Muscle of back (tissue), 3 donors: ENCODE measurements at regions not wholly inside any gene's neighbourhood (a gene's known extent, or its start where the extent isn't known, plus 50 kb on each side); places are given as distances from the start of the nearest gene placed in this dataset.

Experiments used
- DNase-seq, 3 donors: peaks; one replicate each; pipeline versions ENCODE4 v3.0.0 to v3.0.0-alpha.2; 2013

DNA sequence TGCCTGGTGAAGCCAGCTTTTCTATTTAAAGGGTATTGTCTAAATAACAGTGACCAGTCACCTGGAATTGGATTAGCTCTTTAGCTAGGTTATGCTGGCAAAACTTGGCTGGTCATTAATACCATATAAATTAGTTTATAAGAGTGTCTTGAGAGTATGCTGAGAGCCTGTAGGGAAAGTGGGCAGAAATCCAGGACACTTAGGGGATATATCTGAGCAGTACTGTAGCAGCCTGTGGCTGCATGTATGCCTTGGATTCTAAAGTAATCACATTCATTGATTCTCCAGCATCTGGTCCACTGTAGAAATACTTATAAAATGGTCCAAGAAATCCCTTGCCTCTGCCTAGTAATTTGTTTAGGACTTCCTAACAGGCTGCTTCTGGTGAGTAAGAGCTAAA lies 288.9 kb upstream of the DMAC1 start:
- no peak for DNase-seq

DNA sequence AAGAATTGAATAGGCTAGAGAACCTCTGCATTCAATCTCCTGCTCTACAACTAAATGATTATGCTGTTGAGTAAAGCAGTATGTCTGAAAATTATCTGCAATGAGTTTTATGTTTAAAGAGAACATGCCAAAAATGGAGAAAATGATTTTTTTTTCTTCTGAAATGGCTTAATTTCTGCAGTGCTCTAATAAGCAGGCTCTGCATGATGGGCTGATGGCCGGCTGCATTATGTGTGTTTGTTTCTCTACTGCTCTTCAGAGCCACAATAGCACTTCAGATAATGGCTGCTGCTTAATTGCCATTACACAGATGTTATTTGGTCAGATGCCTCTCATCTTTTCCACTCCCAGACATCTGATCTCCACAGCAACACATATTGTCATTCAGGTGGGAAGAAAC lies 286.4 kb upstream of the DMAC1 start:
- DNase-seq = no peak

DNA sequence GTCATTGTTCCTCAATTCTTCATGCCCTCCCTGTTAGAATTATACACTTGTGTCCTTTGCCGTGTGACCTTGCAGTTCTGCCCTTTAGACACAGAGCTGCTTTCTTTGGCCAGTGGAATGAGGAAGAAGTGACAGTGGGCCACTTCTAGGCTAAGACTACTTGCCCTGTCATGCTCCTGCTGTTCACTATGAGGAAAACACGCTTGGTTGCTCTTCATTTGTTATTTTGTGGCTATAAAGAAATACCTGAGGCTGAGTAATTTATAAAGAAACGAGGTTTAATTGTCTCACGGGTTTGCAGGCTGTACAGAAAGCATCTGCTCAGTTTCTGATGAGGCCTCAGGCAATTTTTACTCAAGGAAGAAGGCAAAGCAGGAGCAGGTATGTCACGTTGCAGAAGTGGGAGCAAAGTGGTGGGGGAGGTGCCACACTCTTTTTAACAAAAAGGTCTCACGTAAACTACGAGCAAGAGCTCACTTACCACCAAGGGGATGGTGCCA lies 279.1 kb upstream of the DMAC1 start:
- DNase-seq = no peak

DNA sequence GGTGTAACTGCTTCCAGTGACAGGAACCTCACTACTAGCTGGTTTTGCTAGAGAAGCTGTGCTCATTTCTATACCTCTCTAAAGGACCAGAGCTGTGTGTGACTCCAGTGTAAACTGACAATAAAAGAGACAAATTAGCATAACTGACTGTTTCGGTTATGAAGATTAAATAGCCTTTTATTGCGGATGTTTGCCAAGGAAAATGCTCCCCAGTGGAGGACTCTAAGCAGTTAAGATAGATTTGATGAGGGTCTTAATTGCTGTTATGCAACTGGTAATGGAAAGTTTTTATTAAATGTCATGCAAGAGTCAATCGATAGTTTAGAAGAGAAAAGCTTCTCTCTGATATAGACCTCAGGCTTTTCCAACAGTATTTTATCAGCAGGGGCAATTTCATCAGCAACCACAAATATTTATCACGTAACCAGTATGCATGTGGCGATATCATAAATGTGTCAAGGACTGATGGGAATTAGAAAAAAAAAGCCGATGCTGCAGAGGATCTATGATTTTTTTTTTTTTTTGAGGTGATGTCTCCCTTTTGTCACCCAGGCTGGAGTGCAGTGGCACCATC lies 275.2 kb upstream of the DMAC1 start:
- DNase-seq = no peak

DNA sequence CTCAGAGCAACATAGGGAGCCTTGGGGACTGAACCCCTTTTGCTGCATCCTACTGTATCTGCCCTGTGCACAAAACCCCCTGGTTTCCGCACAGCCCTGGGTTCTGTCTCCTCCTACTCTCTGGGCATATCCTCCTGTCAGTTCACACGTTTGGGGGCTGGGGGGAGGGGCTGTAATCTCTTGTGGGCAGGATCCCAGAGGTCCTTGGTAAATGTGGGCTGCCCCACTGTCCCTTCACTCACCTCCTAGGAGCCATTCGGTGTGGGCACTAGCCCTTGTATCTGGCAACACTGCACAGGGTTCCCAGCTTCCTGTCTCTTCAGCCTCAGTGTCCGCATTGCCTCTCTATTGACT lies 271.8 kb upstream of the DMAC1 start:
- no peak for DNase-seq

DNA sequence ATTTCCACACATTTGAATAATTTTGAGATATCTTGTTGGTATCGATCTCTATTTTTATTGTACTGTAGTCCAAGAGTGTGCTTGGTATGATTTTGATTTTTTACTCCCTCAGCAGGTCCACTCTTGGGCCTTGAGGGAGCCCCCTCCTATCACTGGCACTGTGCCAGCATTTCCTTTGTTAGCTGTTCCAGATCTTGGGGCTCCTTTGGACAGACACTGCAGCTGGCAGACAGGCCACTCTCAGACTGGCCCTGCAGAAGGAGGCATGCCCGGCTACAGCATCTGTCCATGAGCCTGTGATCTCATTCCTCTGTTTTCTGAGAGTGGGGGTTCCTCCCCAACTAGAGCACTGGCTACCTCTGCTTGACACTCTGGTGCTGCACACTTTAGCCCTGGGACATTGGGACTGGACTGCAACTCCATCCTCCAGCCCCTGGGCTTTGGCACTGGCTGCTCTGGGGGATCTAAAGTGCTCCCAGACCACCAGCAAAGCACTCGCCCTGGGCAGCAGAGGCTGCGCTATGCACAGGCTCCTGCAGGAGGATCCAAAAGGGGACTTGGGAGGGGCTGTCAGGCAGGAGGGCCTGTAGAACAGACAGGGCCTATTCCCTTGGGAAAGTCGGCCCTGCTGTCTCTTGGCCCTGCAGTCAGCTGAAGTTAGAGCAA lies 271.3 kb upstream of the DMAC1 start:
- no peak for DNase-seq

DNA sequence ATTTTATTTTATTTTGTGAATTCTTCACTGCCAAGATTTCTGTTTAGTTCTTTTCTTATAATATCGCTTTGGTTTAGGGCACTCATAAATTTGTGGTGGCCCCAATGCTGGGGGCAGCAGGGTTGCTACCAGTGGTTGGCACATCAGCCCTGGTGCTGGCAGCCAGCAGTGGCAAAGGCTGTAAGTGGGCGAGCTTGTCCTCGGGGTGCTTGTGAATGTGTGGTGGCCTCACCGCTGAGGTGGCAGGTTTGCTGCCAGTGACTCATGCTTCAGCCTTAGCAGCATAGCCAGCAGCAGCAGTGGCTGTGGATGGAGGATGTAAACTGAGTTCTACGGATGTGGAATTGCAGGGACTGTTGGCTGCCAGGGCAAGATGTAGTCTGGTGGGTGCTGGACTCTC lies 262.9 kb upstream of the DMAC1 start:
- DNase-seq = no peak

DNA sequence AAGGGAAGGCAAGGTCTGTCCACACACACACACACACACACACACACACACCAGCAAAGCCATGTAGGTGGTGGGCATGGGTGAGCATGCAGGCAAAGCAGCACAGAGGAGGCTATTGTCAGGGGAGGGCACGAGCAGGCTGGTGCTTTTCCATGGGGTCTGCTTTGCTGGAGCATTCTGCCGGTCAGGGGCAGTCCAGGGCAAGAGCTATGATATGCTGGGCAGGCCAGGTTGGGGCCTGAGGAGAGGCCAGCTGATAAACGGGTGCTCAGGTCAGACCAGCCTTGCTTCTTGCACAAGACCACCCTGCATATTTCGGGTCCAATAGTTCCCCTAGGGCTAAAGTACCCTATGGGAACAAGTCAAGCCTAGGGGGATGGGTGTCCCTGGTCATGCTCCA lies 253.9 kb upstream of the DMAC1 start:
- DNase-seq = no peak

DNA sequence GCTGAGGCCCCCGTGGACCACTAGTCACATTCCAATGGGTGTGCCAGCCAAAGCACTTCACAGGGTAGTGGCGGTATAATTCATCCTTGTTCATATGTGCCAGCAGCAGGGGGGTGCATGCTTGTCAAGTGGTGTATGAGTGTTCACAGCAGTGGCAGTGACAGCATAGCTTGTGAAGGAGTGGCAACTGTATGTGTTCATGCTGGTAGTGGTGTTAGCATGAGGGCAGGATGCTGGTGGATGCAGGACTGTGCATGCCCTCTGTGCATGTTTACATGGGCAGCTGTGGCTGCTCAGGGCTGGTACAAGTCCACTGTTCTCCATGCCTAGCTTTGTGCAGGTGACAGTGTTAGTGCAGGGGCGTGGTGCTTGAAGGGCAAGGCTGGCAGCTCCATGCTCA lies 253.4 kb upstream of the DMAC1 start:
- no peak for DNase-seq

DNA sequence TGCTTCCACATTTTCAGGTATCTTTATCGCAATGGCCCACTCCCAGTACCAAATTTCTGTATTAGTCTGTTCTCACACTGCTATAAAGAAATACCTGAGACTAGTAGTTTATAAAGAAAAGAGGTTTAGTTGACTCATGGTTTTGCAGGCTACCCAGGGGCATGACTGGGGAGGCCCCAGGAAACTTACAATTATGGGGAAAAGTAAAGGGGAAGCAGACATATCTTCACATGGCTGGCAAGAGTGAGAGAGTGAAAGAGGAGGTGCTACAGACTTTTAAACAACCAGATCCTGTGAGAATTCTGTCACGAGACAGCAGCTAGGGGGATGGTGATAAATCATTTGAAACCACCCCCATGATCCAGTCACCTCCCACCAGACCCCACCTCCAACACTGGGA lies 238.2 kb upstream of the DMAC1 start:
- no peak for DNase-seq

DNA sequence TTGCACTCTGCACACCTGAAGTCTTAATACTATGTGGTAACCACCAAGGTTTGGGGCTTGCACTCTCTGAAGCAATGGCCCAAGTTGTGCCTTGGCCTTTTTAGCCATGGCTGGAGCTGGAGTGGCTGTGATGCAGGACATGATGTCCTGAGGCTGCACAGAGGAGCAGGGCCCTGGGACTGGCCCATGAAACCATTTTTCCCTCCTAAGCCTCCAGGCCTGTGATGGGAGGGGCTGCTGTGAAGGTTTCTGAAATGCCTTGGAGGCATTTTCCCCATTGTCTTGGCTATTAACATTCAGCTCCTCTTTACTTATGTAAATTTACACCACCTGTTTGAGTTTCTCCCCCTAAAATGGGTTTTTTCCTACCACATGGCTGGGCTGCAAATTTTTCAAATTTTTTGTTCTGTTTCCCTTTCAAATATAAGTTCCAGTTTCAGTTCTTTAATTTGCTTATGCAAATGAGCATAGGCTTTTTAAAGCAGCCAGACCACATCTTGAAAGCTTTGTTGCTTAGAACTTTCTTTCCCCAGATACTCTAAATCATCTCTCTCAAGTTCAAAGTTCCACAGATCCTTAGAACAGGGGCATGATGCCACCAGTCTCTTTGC lies 237.4 kb upstream of the DMAC1 start:
- no peak for DNase-seq

DNA sequence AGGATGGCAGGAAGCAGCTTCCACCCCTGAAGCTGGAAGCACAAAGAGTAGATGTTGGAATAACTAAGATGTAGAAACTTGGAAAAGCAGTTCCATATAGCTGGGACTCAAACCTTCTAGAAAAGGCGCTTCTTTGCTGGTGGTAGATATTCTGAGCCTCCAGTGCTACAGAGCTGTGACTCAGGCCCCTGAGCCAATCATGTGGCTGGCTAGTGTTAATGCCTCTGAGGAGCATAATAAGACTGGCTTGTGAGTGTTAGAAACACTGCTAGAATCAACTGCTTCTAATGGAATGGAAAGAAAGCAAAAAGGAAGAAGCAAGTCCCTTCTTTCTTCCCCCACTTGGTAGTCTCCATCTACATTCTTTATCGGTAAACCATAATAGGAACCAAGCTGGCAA lies 234.2 kb upstream of the DMAC1 start:
- no peak for DNase-seq

DNA sequence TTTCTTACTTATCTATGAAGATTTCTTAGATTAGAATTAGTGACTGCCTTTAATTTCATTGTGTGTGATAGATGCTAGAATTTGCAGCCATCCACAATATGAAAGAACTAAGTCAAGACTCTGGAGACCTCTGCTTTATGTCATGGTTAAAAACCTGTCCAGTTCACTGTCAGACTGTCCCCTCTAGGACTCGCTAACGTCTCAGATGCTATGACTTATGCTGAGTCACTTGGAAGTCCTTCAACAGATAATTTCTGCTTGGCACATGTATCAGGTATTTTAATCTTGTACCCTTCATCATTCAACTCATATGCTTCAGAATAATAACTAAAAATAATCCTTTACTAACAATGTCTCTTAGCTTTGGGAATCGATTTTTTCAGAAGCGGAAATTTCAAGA lies 230.5 kb upstream of the DMAC1 start:
- DNase-seq = no peak

DNA sequence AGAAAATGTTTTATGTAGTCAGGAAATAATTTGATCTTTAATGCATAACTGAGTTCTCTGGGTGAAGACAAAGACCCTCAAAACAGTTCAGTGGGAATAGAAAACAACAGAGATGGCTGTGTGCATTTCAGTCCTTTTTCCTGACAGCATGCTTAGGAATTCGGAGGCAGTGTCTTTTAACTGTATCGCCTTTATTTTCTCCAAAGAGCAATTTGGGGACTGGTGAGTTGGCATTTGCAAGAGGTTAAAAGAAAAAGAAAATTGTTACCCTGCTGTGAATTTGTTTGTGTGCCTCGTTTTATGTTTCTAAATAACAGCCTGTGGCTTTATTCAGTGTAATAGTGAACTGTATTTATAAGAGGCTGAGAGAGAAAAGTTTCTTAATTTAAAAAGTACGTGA lies 227.8 kb upstream of the DMAC1 start:
- no peak for DNase-seq

DNA sequence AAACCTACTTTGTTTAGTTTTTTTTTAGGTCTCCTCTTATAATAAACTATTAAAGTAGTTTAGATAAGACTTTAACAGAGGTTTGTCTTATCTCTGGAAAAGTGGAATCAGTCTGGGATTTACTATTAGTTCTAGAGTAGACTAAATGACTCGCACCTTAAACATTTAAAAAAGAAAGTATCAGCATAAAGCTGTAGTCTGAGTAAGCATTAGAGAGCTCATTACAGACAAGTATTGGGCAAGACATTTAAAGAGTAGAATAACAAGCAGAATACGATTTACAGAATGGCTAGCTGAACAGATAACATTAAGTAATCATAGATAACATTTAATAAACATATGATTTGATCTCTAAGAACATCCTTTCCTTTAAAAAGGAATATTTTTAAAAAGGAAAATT lies 226.0 kb upstream of the DMAC1 start:
- DNase-seq = no peak

DNA sequence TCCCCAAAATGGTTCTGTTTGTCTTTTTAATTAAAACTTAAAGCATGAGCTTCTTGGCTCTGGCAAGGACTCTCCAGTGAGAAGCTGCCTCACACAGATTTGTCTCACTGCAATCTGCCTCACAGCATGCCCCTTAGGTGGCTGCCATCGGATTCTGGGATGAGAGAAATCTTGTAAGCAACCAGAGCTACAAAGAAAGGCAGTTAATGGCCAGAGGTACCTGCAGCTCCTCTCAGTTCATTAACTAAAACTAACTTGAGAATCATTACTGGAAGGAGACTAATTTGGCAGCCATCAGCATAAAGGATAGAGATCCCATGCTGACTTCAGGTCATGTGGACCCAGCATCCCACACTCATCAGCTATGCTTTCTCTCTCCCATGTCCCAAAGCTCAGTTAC lies 220.6 kb upstream of the DMAC1 start:
- no peak for DNase-seq

DNA sequence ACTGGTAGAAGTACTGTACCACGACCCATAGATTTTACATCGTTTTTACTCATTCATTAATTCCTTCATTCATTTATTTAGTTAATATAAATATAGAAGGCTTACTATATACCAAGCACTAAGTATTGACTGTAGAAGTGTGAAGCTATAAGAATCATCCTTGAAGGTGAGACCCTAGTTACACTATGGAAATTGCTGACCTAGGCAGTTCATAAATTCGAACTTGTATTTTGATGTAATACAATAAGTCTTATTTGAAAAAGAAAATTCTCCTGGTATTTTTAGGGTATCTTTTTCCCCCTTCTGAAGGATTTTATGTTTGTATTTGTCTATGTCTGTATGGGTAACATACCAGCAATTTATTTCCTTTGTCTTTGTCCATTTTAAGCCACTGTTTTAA lies 220.1 kb upstream of the DMAC1 start:
- DNase-seq = no peak

DNA sequence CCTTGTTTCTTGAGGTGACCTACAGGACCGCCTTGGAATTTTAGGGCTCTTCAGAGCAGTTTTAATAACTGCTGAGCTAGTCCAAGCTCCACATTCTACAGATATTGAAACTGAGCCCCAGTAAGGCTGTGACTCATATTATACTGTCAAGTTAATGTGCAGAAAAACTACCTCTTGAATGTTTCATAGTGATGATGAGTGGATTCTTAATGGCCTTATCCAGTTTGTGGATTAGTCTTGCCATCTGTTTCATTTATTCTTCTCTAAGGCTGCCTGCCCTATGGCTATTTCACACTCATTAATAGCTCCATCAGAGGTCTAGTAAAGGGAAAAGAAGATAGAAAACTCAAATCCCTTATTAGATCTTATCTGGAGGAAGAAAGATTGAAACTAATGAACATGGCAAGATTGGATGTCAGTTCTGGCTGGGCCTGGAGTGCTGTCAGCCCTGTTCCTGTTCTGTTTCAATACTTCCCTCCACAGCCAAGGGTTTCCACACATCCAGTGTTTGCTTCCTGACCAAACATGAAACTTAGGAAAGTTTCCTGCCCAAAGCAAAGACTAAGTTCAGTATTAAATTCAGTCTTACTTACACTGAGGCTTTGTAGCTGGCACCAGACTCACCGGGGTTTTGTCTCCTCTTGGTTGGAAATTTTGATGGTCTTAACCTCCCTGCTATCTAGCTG lies 215.6 kb upstream of the DMAC1 start:
- DNase-seq = no peak

DNA sequence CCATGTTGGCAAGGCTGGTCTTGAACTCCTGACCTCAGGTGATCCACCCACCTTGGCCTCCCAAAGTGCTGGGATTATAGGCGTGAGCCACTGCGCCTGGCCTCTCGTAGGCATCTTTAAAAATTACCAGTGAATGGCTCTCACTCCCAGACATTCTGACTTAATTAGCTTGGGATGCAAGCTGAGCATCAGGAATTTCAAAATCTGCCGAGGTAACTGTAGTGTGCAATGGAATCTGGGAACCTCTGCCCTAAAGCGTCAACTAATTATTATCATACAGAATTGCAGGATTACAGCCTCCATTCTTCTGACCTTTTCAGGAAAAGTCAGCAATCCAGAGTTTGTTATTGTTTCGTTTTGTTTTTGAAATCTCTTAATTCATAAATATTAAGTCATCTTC lies 213.4 kb upstream of the DMAC1 start:
- no peak for DNase-seq

DNA sequence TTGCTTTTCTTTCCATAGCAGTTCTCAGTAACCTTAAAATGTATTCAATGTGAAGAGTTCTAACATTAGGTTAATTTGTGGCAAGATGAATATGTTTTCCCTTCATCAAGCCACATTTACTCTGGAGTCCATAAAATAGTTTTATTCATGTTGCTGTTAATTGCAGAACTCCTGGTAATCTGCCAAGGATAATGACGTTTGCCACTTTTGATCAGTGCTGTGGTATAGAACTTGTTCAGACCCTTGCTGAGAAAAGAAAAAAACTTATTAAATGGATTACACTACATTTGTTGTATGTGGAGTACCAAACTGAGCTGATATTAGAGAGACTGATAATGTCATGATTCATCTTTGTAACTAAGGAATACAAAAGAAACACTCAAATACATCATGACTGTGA lies 212.4 kb upstream of the DMAC1 start:
- DNase-seq = peak in 1 of 3 donors; percentile 10

DNA sequence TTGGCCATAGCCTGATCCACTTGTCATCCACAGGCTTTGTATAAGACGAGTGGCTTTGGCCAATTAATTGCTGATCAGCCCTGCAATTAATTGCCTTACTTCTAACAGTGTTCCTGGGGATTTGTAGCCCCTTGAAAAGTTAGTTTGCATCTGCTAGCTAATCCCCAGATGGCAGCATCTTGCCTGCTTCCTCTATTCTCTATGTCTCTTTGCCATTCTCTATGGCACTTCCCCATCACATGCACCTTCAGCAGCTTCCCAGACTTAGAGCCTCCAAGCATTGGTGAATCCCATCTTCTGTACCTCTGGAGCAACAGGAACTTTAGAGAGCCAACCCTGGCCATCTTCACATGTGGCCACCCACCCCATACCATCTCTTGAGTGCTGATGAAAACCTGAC lies 197.0 kb upstream of the DMAC1 start:
- DNase-seq = no peak

DNA sequence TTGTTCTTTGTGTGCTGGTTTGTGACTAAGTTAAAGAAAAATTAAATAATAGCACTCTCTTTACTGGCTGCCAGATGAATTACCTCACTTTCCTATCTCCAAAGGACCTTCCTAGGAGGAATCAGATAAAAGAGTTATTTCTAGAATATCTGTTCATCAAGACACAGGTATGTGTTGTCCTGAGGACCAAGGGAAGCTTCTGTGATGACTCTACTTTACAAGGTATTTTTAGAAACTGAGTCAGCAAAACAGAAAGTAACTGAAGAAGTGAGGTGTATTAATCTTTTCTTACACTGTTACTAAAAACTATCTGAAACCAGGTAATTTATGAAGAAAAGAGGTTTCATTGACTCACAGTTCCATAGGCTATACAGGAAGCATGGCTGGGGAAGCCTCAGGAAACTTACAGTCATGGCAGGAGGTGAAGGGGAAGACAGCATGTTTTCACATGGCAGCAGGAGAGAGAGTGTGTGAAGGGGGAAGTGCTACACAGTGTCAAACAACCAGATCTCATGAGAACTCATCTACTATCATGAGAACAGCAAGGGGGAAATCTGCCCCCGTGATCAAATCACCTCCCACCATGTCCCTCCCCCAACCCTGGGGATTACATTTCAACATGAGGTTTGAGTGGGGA lies 189.2 kb upstream of the DMAC1 start:
- DNase-seq = no peak

DNA sequence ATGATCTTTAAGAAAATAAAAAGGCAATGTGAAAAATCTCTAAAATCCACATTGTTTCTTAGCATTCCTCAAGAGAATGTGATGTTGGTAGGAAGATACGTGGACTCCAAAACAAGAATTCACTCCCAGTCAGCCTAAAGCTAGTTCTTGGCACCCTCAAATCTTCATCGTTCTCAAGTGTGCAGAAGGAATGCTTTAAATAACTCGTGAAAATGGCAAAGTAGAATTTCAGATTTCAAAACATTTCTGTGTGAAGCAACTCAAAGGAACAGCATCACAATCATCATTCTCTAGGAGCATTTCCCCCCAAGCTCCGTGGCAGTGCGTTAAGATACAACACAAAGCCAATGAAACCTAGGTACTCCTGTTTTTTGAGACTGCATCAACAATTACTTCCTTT lies 185.1 kb upstream of the DMAC1 start:
- no peak for DNase-seq
